ENCODE measurements at regions not wholly inside any gene's neighbourhood (a gene's known extent, or its start where the extent isn't known, plus 50 kb on each side); places are given as distances from the start of the nearest gene placed in this dataset.

GRCh38 chr9:81268048-81268447 is 421.3 kb downstream of the TLE1 start:
- DNase-seq = no peak
- Histone ChIP-seq H3K9me3 (no peaks in the 10 kb centered on the region), H3K36me3 (no peaks in the 10 kb centered on the region), H3K27me3 (no peaks in the 10 kb centered on the region), H3K4me1 (ENCODE audit: insufficient read depth) (no peaks in the 10 kb centered on the region), H3K27ac (no peak overlapping the region), H3K4me3 (no peak overlapping the region)
- intact Hi-C loops (cut with DNase I) = no loop called here
- TF ChIP-seq POLR2A (IDR thresholded peaks at IDR 0.05) (no peak), EP300 (IDR thresholded peaks at IDR 0.05) (no peak), CTCF (IDR thresholded peaks at IDR 0.05) (no peak)
- 26 to 38% (median 30%) methylated on average over 1 of the region's 1 CpG for WGBS, 3 donors

- Histone ChIP-seq H3K36me3 (no peaks in the 10 kb centered on the region), H3K27ac (no peak overlapping the region), H3K27me3 (no peaks in the 10 kb centered on the region), H3K9me3 (no peaks in the 10 kb centered on the region), H3K4me1 (ENCODE audit: insufficient read depth) (no peaks in the 10 kb centered on the region), H3K4me3 (no peak overlapping the region)
- no peak for DNase-seq
- intact Hi-C loops (cut with DNase I) = no loop called here
- TF ChIP-seq CTCF (IDR thresholded peaks at IDR 0.05) (no peak), EP300 (IDR thresholded peaks at IDR 0.05) (no peak), POLR2A (IDR thresholded peaks at IDR 0.05) (no peak)
Measured at GRCh38 chr9:81266674-81267073, 422.7 kb downstream of the TLE1 start.

- Histone ChIP-seq H3K4me1 (ENCODE audit: insufficient read depth) (no peaks in the 10 kb centered on the region), H3K27me3 (no peaks in the 10 kb centered on the region), H3K9me3 (no peaks in the 10 kb centered on the region), H3K27ac (no peak overlapping the region), H3K36me3 (no peaks in the 10 kb centered on the region), H3K4me3 (no peak overlapping the region)
- no peak for TF ChIP-seq POLR2A (IDR thresholded peaks at IDR 0.05)
- no peak for TF ChIP-seq CTCF (IDR thresholded peaks at IDR 0.05)
- TF ChIP-seq EP300 (IDR thresholded peaks at IDR 0.05) = no peak
- 39 to 61% (median 42%) methylated on average over 2 of the region's 2 CpGs for WGBS, 3 donors
- DNase-seq = no peak
- intact Hi-C loops (cut with DNase I) = no loop called here
Measured at GRCh38 chr9:81266086-81266485, 423.3 kb downstream of the TLE1 start.

GRCh38 chr9:81264516-81264915 is 424.8 kb downstream of the TLE1 start:
- DNase-seq = no peak
- H3K27me3 ChIP-seq = no peaks in the 10 kb centered on the region
- WGBS, 3 donors = 76 to 84% (median 81%) methylated on average over 5 of the region's 5 CpGs
- no peaks in the 10 kb centered on the region for H3K36me3 ChIP-seq
- intact Hi-C loops (cut with DNase I) = no loop called here
- H3K4me3 ChIP-seq = no peak overlapping the region
- no peaks in the 10 kb centered on the region for H3K9me3 ChIP-seq
- no peak overlapping the region for H3K27ac ChIP-seq
- H3K4me1 ChIP-seq (ENCODE audit: insufficient read depth) = no peaks in the 10 kb centered on the region
- TF ChIP-seq CTCF (IDR thresholded peaks at IDR 0.05) (no peak), EP300 (IDR thresholded peaks at IDR 0.05) (no peak), POLR2A (IDR thresholded peaks at IDR 0.05) (no peak)

- intact Hi-C loops (cut with DNase I) = no loop called here
- Histone ChIP-seq H3K27me3 (no peaks in the 10 kb centered on the region), H3K9me3 (no peaks in the 10 kb centered on the region), H3K36me3 (no peaks in the 10 kb centered on the region), H3K4me3 (no peak overlapping the region), H3K4me1 (ENCODE audit: insufficient read depth) (no peaks in the 10 kb centered on the region), H3K27ac (no peak overlapping the region)
- DNase-seq = no peak
- WGBS, 3 donors = 92 to 96% (median 92%) methylated on average over 2 of the region's 2 CpGs
- TF ChIP-seq POLR2A (IDR thresholded peaks at IDR 0.05) (no peak), EP300 (IDR thresholded peaks at IDR 0.05) (no peak), CTCF (IDR thresholded peaks at IDR 0.05) (no peak)
Measured at GRCh38 chr9:81259896-81260295, 429.5 kb downstream of the TLE1 start.
